Erythroblast (primary cell): ENCODE measurements at regions not wholly inside any gene's neighbourhood (a gene's known extent, or its start where the extent isn't known, plus 50 kb on each side); places are given as distances from the start of the nearest gene placed in this dataset.

Experiments
- GATA1 ChIP-seq: IDR thresholded peaks from 2 replicates; pipeline ENCODE4 v1.6.1; 2011; ENCODE audit warnings: low read depth, mild to moderate bottlenecking, control low read depth, low read length, moderate library complexity
- POLR2A ChIP-seq: IDR thresholded peaks from 2 replicates; pipeline ENCODE4 v1.6.1; 2011; ENCODE audit warnings: mild to moderate bottlenecking, low read length

- TF ChIP-seq POLR2A (no peak), GATA1 (no peak)
Measured at GRCh38 chr2:215624423-215624829, 188.6 kb upstream of the FN1 start.
